Chondrocyte (in vitro differentiated cells): ENCODE measurements at regions not wholly inside any gene's neighbourhood (a gene's known extent, or its start where the extent isn't known, plus 50 kb on each side); places are given as distances from the start of the nearest gene placed in this dataset.
A peak's percentile ranks its signal among the peaks of the same experiment; 100 is the strongest.

Experiments
- DNase-seq: peaks from one replicate; pipeline ENCODE4 v3.0.0; 2021; ENCODE audit warnings: mixed read lengths, low spot score
- H3K27ac Mint-ChIP-seq: one replicate; pipeline ENCODE4 v1.8.0; 2021; ENCODE audit warnings: mild to moderate bottlenecking, moderate library complexity, mixed read lengths; ENCODE audit not compliant: unreplicated experiment
- H3K27me3 Mint-ChIP-seq: 2 replicates; pipeline ENCODE4 v1.8.0; 2021; ENCODE audit warnings: low read depth, mixed read lengths
- H3K36me3 Mint-ChIP-seq: 2 replicates; pipeline ENCODE4 v1.8.0; 2021; ENCODE audit warnings: low read depth, mixed read lengths
- H3K4me1 Mint-ChIP-seq: 2 replicates; pipeline ENCODE4 v1.8.0; 2021; ENCODE audit warnings: low read depth, mild to moderate bottlenecking, mixed read lengths
- H3K4me3 Mint-ChIP-seq: one replicate; pipeline ENCODE4 v1.8.0; 2021; ENCODE audit warnings: mild to moderate bottlenecking, moderate library complexity, mixed read lengths; ENCODE audit not compliant: unreplicated experiment
- H3K9me3 Mint-ChIP-seq: 2 replicates; pipeline ENCODE4 v1.8.0; 2021; ENCODE audit warnings: low read depth, mixed read lengths
- CTCF ChIP-seq: fragments of 200-600 bp; sonication (generic); IDR thresholded peaks from 2 replicates; pipeline ENCODE4 v1.5.0; 2021; ENCODE audit warnings: antibody characterized with exemption, mild to moderate bottlenecking, moderate library complexity

GRCh38 chr6:111951497-111952085 is 78.3 kb upstream of the FYN start:
- no peak overlapping the region for H3K4me3 Mint-ChIP-seq
- H3K4me1 Mint-ChIP-seq = peaks cover 35% of the 10 kb centered on the region
- no peaks in the 10 kb centered on the region for H3K9me3 Mint-ChIP-seq
- no peak for TF ChIP-seq CTCF
- H3K27ac Mint-ChIP-seq = peak overlapping the region; percentile 33
- no peaks in the 10 kb centered on the region for H3K27me3 Mint-ChIP-seq
- no peak for DNase-seq
- H3K36me3 Mint-ChIP-seq = no peaks in the 10 kb centered on the region

GRCh38 chr6:111952274-111952673 is 79.0 kb upstream of the FYN start:
- peak overlapping the region; percentile 52 for H3K27ac Mint-ChIP-seq
- peaks cover 35% of the 10 kb centered on the region for H3K4me1 Mint-ChIP-seq
- no peaks in the 10 kb centered on the region for H3K36me3 Mint-ChIP-seq
- TF ChIP-seq CTCF = no peak
- H3K27me3 Mint-ChIP-seq = no peaks in the 10 kb centered on the region
- DNase-seq = no peak
- H3K4me3 Mint-ChIP-seq = no peak overlapping the region
- H3K9me3 Mint-ChIP-seq = no peaks in the 10 kb centered on the region

GRCh38 chr6:111952821-111953540 is 79.7 kb upstream of the FYN start:
- Mint-ChIP-seq H3K4me1 (peaks cover 35% of the 10 kb centered on the region), H3K4me3 (no peak overlapping the region), H3K9me3 (no peaks in the 10 kb centered on the region), H3K27me3 (no peaks in the 10 kb centered on the region), H3K27ac (no peak overlapping the region), H3K36me3 (no peaks in the 10 kb centered on the region)
- no peak for TF ChIP-seq CTCF
- DNase-seq = no peak

GRCh38 chr6:111956098-111956497 is 82.8 kb upstream of the FYN start:
- Mint-ChIP-seq H3K27me3 (peaks cover 2% of the 10 kb centered on the region), H3K4me1 (peaks cover 23% of the 10 kb centered on the region), H3K27ac (no peak overlapping the region), H3K36me3 (no peaks in the 10 kb centered on the region), H3K9me3 (no peaks in the 10 kb centered on the region), H3K4me3 (no peak overlapping the region)
- TF ChIP-seq CTCF = no peak
- no peak for DNase-seq

GRCh38 chr6:111957623-111958315 is 84.5 kb upstream of the FYN start:
- no peak for TF ChIP-seq CTCF
- Mint-ChIP-seq H3K27ac (no peak overlapping the region), H3K4me1 (peaks cover 6% of the 10 kb centered on the region), H3K4me3 (no peak overlapping the region), H3K9me3 (no peaks in the 10 kb centered on the region), H3K27me3 (peaks cover 2% of the 10 kb centered on the region), H3K36me3 (no peaks in the 10 kb centered on the region)
- DNase-seq = no peak
